ENCODE measurements at regions not wholly inside any gene's neighbourhood (a gene's known extent, or its start where the extent isn't known, plus 50 kb on each side); places are given as distances from the start of the nearest gene placed in this dataset.

DNA sequence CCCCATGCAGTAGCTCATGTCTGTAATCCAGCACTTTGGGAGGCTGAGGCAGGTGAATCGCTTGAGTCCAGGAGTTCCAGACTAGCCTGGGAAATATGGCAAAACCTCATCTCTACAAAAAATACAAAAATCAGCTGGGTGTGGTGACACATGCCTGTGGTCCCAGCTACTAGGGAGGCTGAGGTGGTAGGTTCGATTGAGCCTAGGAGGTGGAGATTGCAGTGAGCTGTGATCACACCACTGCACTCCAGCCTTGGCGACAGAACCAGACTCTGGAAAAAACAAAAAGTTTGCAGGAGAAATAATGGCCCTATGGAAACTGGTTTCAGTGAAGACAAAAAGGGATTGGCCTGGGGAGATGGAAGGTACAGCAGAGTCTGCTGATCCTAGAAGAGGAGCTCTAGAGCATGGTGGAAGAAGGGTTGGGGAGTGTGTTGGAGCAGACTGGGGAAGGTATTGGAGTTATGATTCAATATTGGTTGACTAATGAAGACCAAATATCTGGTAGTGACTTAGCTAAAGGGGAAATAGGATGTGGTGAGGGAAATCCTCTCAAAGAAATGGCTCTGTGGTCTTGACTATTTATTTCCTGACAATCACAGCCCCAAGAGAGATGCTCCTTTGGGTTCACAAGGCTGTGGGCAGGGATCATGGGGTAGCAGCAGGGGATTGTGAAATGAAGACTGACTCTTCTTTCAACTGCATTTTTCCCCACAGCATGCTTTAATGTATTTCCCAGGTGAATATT is 281.9 kb downstream of the UTRN start (continued):
- TF ChIP-seq, protein P1, sequence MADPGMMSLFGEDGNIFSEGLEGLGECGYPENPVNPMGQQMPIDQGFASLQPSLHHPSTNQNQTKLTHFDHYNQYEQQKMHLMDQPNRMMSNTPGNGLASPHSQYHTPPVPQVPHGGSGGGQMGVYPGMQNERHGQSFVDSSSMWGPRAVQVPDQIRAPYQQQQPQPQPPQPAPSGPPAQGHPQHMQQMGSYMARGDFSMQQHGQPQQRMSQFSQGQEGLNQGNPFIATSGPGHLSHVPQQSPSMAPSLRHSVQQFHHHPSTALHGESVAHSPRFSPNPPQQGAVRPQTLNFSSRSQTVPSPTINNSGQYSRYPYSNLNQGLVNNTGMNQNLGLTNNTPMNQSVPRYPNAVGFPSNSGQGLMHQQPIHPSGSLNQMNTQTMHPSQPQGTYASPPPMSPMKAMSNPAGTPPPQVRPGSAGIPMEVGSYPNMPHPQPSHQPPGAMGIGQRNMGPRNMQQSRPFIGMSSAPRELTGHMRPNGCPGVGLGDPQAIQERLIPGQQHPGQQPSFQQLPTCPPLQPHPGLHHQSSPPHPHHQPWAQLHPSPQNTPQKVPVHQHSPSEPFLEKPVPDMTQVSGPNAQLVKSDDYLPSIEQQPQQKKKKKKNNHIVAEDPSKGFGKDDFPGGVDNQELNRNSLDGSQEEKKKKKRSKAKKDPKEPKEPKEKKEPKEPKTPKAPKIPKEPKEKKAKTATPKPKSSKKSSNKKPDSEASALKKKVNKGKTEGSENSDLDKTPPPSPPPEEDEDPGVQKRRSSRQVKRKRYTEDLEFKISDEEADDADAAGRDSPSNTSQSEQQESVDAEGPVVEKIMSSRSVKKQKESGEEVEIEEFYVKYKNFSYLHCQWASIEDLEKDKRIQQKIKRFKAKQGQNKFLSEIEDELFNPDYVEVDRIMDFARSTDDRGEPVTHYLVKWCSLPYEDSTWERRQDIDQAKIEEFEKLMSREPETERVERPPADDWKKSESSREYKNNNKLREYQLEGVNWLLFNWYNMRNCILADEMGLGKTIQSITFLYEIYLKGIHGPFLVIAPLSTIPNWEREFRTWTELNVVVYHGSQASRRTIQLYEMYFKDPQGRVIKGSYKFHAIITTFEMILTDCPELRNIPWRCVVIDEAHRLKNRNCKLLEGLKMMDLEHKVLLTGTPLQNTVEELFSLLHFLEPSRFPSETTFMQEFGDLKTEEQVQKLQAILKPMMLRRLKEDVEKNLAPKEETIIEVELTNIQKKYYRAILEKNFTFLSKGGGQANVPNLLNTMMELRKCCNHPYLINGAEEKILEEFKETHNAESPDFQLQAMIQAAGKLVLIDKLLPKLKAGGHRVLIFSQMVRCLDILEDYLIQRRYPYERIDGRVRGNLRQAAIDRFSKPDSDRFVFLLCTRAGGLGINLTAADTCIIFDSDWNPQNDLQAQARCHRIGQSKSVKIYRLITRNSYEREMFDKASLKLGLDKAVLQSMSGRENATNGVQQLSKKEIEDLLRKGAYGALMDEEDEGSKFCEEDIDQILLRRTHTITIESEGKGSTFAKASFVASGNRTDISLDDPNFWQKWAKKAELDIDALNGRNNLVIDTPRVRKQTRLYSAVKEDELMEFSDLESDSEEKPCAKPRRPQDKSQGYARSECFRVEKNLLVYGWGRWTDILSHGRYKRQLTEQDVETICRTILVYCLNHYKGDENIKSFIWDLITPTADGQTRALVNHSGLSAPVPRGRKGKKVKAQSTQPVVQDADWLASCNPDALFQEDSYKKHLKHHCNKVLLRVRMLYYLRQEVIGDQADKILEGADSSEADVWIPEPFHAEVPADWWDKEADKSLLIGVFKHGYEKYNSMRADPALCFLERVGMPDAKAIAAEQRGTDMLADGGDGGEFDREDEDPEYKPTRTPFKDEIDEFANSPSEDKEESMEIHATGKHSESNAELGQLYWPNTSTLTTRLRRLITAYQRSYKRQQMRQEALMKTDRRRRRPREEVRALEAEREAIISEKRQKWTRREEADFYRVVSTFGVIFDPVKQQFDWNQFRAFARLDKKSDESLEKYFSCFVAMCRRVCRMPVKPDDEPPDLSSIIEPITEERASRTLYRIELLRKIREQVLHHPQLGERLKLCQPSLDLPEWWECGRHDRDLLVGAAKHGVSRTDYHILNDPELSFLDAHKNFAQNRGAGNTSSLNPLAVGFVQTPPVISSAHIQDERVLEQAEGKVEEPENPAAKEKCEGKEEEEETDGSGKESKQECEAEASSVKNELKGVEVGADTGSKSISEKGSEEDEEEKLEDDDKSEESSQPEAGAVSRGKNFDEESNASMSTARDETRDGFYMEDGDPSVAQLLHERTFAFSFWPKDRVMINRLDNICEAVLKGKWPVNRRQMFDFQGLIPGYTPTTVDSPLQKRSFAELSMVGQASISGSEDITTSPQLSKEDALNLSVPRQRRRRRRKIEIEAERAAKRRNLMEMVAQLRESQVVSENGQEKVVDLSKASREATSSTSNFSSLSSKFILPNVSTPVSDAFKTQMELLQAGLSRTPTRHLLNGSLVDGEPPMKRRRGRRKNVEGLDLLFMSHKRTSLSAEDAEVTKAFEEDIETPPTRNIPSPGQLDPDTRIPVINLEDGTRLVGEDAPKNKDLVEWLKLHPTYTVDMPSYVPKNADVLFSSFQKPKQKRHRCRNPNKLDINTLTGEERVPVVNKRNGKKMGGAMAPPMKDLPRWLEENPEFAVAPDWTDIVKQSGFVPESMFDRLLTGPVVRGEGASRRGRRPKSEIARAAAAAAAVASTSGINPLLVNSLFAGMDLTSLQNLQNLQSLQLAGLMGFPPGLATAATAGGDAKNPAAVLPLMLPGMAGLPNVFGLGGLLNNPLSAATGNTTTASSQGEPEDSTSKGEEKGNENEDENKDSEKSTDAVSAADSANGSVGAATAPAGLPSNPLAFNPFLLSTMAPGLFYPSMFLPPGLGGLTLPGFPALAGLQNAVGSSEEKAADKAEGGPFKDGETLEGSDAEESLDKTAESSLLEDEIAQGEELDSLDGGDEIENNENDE (IDR thresholded peaks at IDR 0.05; ENCODE audit: insufficient replicate concordance, low read length): no peak
- TF ChIP-seq EZH2 (IDR thresholded peaks at IDR 0.05; ENCODE audit: low read depth, low read length, severe bottlenecking) (no peak), ZNF274 (IDR thresholded peaks at IDR 0.05; ENCODE audit: borderline replicate concordance, extremely low read depth, low read length) (no peak)

Measured in H1 (cell line).